HepG2 (cell line): ENCODE measurements at regions not wholly inside any gene's neighbourhood (a gene's known extent, or its start where the extent isn't known, plus 50 kb on each side); places are given as distances from the start of the nearest gene placed in this dataset.

Experiments
- ATF3 ChIP-seq: sonication (generic); formaldehyde crosslinking; IDR thresholded peaks from 2 replicates; pipeline ENCODE4 v1.4.0; 2020; ENCODE audit warnings: missing genetic modification reagents
- BCLAF1 ChIP-seq: fragments of 450-650 bp; IDR thresholded peaks from 2 replicates; pipeline ENCODE4 v1.6.1; 2017; ENCODE audit warnings: mild to moderate bottlenecking
- CBX1 ChIP-seq: IDR thresholded peaks from one replicate; pipeline ENCODE4 v1.6.1; 2016; ENCODE audit warnings: antibody characterized with exemption, low read depth
- ESRRA ChIP-seq: sonication (generic); formaldehyde crosslinking; IDR thresholded peaks from 2 replicates; pipeline ENCODE4 v1.5.1; 2020; ENCODE audit warnings: mild to moderate bottlenecking, low read depth, missing genetic modification reagents
- HNF4A ChIP-seq: sonication (generic); formaldehyde crosslinking; IDR thresholded peaks from 2 replicates; pipeline ENCODE4 v1.4.0; 2020; ENCODE audit warnings: missing genetic modification reagents
- MAFF ChIP-seq: IDR thresholded peaks from 2 replicates; pipeline ENCODE4 v1.6.1; 2011; ENCODE audit warnings: low read depth, low read length, improper control_type of control experiment
- PRDM4 ChIP-seq: sonication (generic); formaldehyde crosslinking; IDR thresholded peaks from 2 replicates; pipeline ENCODE4 v1.9.0; 2021; ENCODE audit warnings: missing genetic modification reagents, borderline replicate concordance
- RFX5 ChIP-seq: IDR thresholded peaks from 2 replicates; pipeline ENCODE4 v1.6.1; 2011; ENCODE audit warnings: low read depth, low read length, improper control_type of control experiment
- ZNF24 ChIP-seq: fragments of 450-650 bp; IDR thresholded peaks from 2 replicates; pipeline ENCODE4 v1.6.1; 2017; ENCODE audit warnings: antibody characterized with exemption, mild to moderate bottlenecking
- ZNF383 ChIP-seq: sonication (generic); formaldehyde crosslinking; IDR thresholded peaks from 2 replicates; pipeline ENCODE4 v1.4.0; 2020; ENCODE audit warnings: missing genetic modification reagents, mild to moderate bottlenecking, borderline replicate concordance
- ZNF609 ChIP-seq: sonication (generic); formaldehyde crosslinking; IDR thresholded peaks from 2 replicates; pipeline ENCODE4 v1.4.0; 2020; ENCODE audit warnings: mild to moderate bottlenecking, missing genetic modification reagents, borderline replicate concordance

GRCh38 chr1:88088481-88088880 lies 595.6 kb upstream of the PKN2 start:
- TF ChIP-seq RFX5 (no peak), MAFF (no peak), PRDM4 (CRISPR knock-in tag) (no peak), ESRRA (CRISPR knock-in tag) (no peak), ZNF383 (no peak), HNF4A (CRISPR knock-in tag) (no peak), BCLAF1 (no peak), CBX1 (no peak), ATF3 (CRISPR knock-in tag) (no peak), ZNF24 (no peak), ZNF609 (CRISPR knock-in tag) (no peak)
